DMS53 treated with DMSO at 0.1 percent for 48 hours (cell line): ENCODE measurements at regions not wholly inside any gene's neighbourhood (a gene's known extent, or its start where the extent isn't known, plus 50 kb on each side); places are given as distances from the start of the nearest gene placed in this dataset.
A peak's percentile ranks its signal among the peaks of the same experiment; 100 is the strongest.

Source experiments
- DNase-seq: peaks from one replicate; lab custom pipeline; 2025; ENCODE audit not compliant: unreplicated experiment; lab: John Stamatoyannopoulos, UW

- no peak for DNase-seq
These were observed 136.1 kb upstream of the FAM83B start for GRCh38 chr6:54710456-54710855.

- DNase-seq, result no peak
These were observed 130.6 kb upstream of the FAM83B start for GRCh38 chr6:54716010-54716409.

GRCh38 chr6:54716877-54717276, 129.7 kb upstream of the FAM83B start:
- no peak for DNase-seq

- peak; percentile 61 for DNase-seq
These were observed 128.6 kb upstream of the FAM83B start for GRCh38 chr6:54717849-54718455.

- no peak for DNase-seq
These were observed 128.0 kb upstream of the FAM83B start for GRCh38 chr6:54718541-54719023.

GRCh38 chr6:54719131-54719530, 127.4 kb upstream of the FAM83B start:
- DNase-seq, result no peak

- DNase-seq, result no peak
These were observed 126.9 kb upstream of the FAM83B start for GRCh38 chr6:54719633-54720032.

- no peak for DNase-seq
These were observed 124.2 kb upstream of the FAM83B start for GRCh38 chr6:54722328-54722727.

GRCh38 chr6:54729716-54730115, 116.9 kb upstream of the FAM83B start:
- no peak for DNase-seq

- no peak for DNase-seq
These were observed 115.6 kb upstream of the FAM83B start for GRCh38 chr6:54730767-54731630.

- no peak for DNase-seq
These were observed 109.3 kb upstream of the FAM83B start for GRCh38 chr6:54737247-54737646.

- no peak for DNase-seq
These were observed 98.6 kb upstream of the FAM83B start for GRCh38 chr6:54747955-54748354.

- DNase-seq, result no peak
These were observed 92.2 kb upstream of the FAM83B start for GRCh38 chr6:54754406-54754805.

GRCh38 chr6:54758340-54758739, 88.2 kb upstream of the FAM83B start:
- no peak for DNase-seq

- no peak for DNase-seq
These were observed 78.1 kb upstream of the FAM83B start for GRCh38 chr6:54768494-54768893.

GRCh38 chr6:54770328-54770727, 76.2 kb upstream of the FAM83B start:
- no peak for DNase-seq

GRCh38 chr6:54771968-54772367, 74.6 kb upstream of the FAM83B start:
- DNase-seq, result no peak

GRCh38 chr6:54772610-54773009, 74.0 kb upstream of the FAM83B start:
- DNase-seq, result no peak

- DNase-seq, result no peak
These were observed 71.0 kb upstream of the FAM83B start for GRCh38 chr6:54775576-54775975.

- no peak for DNase-seq
These were observed 69.7 kb upstream of the FAM83B start for GRCh38 chr6:54776891-54777290.

GRCh38 chr6:54778731-54779130, 67.8 kb upstream of the FAM83B start:
- DNase-seq, result no peak

GRCh38 chr6:54784011-54784410, 62.6 kb upstream of the FAM83B start:
- DNase-seq, result no peak
